Suppressor macrophage (primary cell): ENCODE measurements at regions not wholly inside any gene's neighbourhood (a gene's known extent, or its start where the extent isn't known, plus 50 kb on each side); places are given as distances from the start of the nearest gene placed in this dataset.

Source experiments
- DNase-seq, 4 experiments: peaks; one replicate each; pipeline ENCODE4 v3.0.0-alpha.2; 2020 to 2022

GRCh38 chr3:143207338-143207961 lies 87.9 kb downstream of the CHST2 start:
- DNase-seq = peak in 3 of 4 experiments; percentile 22 to 33 (median 30)

GRCh38 chr3:143208976-143209714 lies 89.6 kb downstream of the CHST2 start:
- DNase-seq = no peak

- no peak for DNase-seq
These were observed 90.1 kb downstream of the CHST2 start for GRCh38 chr3:143209715-143210059.

DNA sequence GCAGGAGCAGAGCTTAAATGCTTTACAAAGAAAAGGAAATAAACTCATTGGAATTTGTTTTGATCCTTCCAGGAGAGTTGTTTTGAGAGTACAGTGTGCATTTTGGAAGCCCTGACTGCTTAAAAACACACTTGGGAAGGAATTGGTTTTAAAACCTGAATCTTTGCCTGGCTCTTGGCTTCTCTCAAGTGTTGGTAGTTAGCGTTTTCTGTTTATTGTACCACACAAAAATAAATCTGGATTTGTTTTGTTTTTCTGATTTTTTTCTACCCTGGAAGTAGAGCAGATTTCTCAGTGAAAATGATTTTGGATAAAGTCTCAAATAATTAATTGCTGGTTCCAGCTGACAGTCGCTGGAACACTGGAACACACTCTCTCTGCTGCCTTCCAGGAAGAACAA lies 90.6 kb downstream of the CHST2 start:
- no peak for DNase-seq

DNA sequence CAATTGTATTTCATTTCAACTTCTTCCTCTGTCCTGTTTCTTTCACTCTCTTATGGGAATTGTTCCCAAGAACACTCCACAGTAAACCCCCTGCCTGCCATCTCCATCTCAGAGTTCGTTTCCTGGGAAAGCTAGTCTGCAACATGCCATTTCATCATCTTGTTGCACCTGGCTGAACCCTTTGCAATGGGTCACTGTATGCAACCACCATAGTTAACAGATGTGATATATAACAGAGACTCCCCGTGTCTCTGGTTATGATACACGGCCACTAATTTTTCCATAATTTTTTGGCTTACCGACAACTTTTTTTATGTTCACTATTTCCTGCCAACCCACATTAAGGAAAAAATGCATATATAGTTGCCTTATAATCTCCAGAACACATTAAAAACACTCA lies 95.5 kb downstream of the CHST2 start:
- DNase-seq = no peak
